Ishikawa (cell line): ENCODE measurements at regions not wholly inside any gene's neighbourhood (a gene's known extent, or its start where the extent isn't known, plus 50 kb on each side); places are given as distances from the start of the nearest gene placed in this dataset.

Experiments
- EGR1 ChIP-seq: IDR thresholded peaks from 2 replicates; pipeline ENCODE4 v1.6.1; 2012
- EP300 ChIP-seq: IDR thresholded peaks from 2 replicates; pipeline ENCODE4 v1.6.1; 2012; ENCODE audit warnings: borderline replicate concordance

- no peak for TF ChIP-seq EGR1
- no peak for TF ChIP-seq EP300
Observed at GRCh38 chr5:118290204-118290603, 698.1 kb downstream of the DTWD2 start.
